Osteocyte (in vitro differentiated cells): ENCODE measurements at regions not wholly inside any gene's neighbourhood (a gene's known extent, or its start where the extent isn't known, plus 50 kb on each side); places are given as distances from the start of the nearest gene placed in this dataset.

Experiments used
- DNase-seq: peaks from one replicate; pipeline ENCODE4 v3.0.0; 2021; ENCODE audit warnings: mixed read lengths; ENCODE audit not compliant: unreplicated experiment; ENCODE audit errors: extremely low spot score
- H3K27ac Mint-ChIP-seq: one replicate; pipeline ENCODE4 v1.8.0; 2021; ENCODE audit warnings: mild to moderate bottlenecking, mixed read lengths; ENCODE audit not compliant: unreplicated experiment
- H3K27me3 Mint-ChIP-seq: one replicate; pipeline ENCODE4 v1.8.0; 2021; ENCODE audit warnings: mixed read lengths; ENCODE audit not compliant: unreplicated experiment
- H3K36me3 Mint-ChIP-seq: one replicate; pipeline ENCODE4 v1.8.0; 2021; ENCODE audit warnings: mixed read lengths; ENCODE audit not compliant: unreplicated experiment
- H3K4me1 Mint-ChIP-seq: one replicate; pipeline ENCODE4 v1.8.0; 2021; ENCODE audit warnings: mixed read lengths; ENCODE audit not compliant: unreplicated experiment
- H3K4me3 Mint-ChIP-seq: one replicate; pipeline ENCODE4 v1.8.0; 2021; ENCODE audit warnings: mild to moderate bottlenecking, moderate library complexity, mixed read lengths; ENCODE audit not compliant: unreplicated experiment
- H3K9me3 Mint-ChIP-seq: one replicate; pipeline ENCODE4 v1.8.0; 2021; ENCODE audit warnings: mixed read lengths; ENCODE audit not compliant: unreplicated experiment
- TF ChIP-seq, protein P1 (sequence below): fragments of 200-600 bp; sonication (generic); IDR thresholded peaks from 2 replicates; pipeline ENCODE4 v1.5.0; 2021; ENCODE audit warnings: antibody characterized with exemption, mild to moderate bottlenecking, moderate library complexity

DNA sequence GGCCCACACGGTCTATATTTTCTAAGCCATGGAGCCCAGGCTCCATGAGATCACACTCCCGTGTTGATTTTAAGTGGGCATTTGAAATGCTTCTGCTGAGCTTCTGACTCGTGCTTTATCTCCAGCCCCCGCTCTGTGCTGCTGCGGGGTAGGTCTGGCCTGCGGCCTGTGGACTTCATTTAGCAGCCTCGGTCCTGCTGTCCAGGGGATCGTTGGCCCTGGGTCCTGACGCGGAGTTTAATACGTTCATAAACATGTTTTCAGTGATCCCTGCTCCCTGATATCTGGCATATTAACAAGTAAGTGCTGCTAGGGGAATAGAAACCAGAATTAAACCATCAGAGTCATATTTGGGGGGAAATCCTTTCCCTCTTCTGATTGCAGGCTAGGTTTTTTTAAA lies 540.3 kb upstream of the MGMT start:
- H3K36me3 Mint-ChIP-seq: peaks cover 1% of the 10 kb centered on the region
- H3K9me3 Mint-ChIP-seq: peaks cover 23% of the 10 kb centered on the region
- H3K4me3 Mint-ChIP-seq: no peak overlapping the region
- no peak for DNase-seq
- TF ChIP-seq, protein P1, sequence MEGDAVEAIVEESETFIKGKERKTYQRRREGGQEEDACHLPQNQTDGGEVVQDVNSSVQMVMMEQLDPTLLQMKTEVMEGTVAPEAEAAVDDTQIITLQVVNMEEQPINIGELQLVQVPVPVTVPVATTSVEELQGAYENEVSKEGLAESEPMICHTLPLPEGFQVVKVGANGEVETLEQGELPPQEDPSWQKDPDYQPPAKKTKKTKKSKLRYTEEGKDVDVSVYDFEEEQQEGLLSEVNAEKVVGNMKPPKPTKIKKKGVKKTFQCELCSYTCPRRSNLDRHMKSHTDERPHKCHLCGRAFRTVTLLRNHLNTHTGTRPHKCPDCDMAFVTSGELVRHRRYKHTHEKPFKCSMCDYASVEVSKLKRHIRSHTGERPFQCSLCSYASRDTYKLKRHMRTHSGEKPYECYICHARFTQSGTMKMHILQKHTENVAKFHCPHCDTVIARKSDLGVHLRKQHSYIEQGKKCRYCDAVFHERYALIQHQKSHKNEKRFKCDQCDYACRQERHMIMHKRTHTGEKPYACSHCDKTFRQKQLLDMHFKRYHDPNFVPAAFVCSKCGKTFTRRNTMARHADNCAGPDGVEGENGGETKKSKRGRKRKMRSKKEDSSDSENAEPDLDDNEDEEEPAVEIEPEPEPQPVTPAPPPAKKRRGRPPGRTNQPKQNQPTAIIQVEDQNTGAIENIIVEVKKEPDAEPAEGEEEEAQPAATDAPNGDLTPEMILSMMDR: no peak
- no peaks in the 10 kb centered on the region for H3K27me3 Mint-ChIP-seq
- no peaks in the 10 kb centered on the region for H3K4me1 Mint-ChIP-seq
- no peak overlapping the region for H3K27ac Mint-ChIP-seq

- no peaks in the 10 kb centered on the region for H3K27me3 Mint-ChIP-seq
- TF ChIP-seq, protein P1: no peak
- H3K9me3 Mint-ChIP-seq: peaks cover 30% of the 10 kb centered on the region
- H3K36me3 Mint-ChIP-seq: peaks cover 1% of the 10 kb centered on the region
- DNase-seq: no peak
- H3K4me3 Mint-ChIP-seq: no peak overlapping the region
- H3K27ac Mint-ChIP-seq: no peak overlapping the region
- no peaks in the 10 kb centered on the region for H3K4me1 Mint-ChIP-seq
These were observed 539.4 kb upstream of the MGMT start for GRCh38 chr10:128927497-128928161.

DNA sequence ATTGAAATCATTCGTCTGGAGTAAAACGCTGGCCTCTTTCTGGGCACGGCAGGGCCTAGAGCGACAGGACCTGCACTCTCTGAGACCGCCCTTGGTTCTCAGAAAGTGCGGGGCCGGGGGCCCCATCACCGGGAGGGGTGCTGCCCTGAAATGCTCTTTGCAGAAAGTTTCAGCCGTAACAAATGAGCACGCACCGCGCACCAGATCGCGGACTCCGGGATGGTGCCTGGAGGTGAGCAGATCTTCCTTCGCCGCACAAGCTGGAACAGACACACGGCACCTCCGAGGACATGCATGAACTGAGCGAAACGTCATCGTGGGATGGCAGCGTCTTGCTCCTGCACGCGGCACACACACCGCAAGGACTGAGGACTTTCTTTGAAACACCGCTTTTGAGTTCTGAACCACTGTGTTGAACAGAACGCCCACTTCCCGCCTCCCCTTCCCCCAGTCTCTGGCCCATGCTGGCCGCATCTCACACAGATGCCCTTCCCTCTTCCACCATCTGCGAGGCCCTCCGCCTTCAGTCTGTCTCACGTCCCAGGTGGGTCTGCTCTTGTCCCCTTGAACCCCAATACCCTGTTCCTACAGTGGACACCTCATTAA lies 538.7 kb upstream of the MGMT start:
- H3K27ac Mint-ChIP-seq: no peak overlapping the region
- TF ChIP-seq, protein P1: no peak

GRCh38 chr10:128929131-128929530 lies 537.9 kb upstream of the MGMT start:
- H3K36me3 Mint-ChIP-seq: peaks cover 1% of the 10 kb centered on the region
- no peaks in the 10 kb centered on the region for H3K4me1 Mint-ChIP-seq
- H3K4me3 Mint-ChIP-seq: no peak overlapping the region
- DNase-seq: no peak
- TF ChIP-seq, protein P1: no peak
- H3K27me3 Mint-ChIP-seq: no peaks in the 10 kb centered on the region
- H3K9me3 Mint-ChIP-seq: peaks cover 38% of the 10 kb centered on the region
- H3K27ac Mint-ChIP-seq: no peak overlapping the region

More for the DNA sequence above, 538.7 kb upstream of the MGMT start:
- Mint-ChIP-seq H3K4me3 (no peak overlapping the region), H3K4me1 (no peaks in the 10 kb centered on the region), H3K27me3 (no peaks in the 10 kb centered on the region), H3K36me3 (peaks cover 1% of the 10 kb centered on the region), H3K9me3 (peaks cover 37% of the 10 kb centered on the region)
- no peak for DNase-seq

- no peak for DNase-seq
- Mint-ChIP-seq H3K36me3 (peaks cover 1% of the 10 kb centered on the region), H3K4me1 (no peaks in the 10 kb centered on the region), H3K4me3 (no peak overlapping the region), H3K27ac (no peak overlapping the region), H3K9me3 (peaks cover 38% of the 10 kb centered on the region), H3K27me3 (no peaks in the 10 kb centered on the region)
- TF ChIP-seq, protein P1: no peak
These were observed 537.3 kb upstream of the MGMT start for GRCh38 chr10:128929767-128930166.
